ENCODE measurements at regions not wholly inside any gene's neighbourhood (a gene's known extent, or its start where the extent isn't known, plus 50 kb on each side); places are given as distances from the start of the nearest gene placed in this dataset.

- no peaks in the 10 kb centered on the region for H3K36me3 ChIP-seq
- ATAC-seq (no peak), DNase-seq (no peak)
- intact Hi-C loops (cut with DNase I), result no loop called here
- 27 to 45% (median 35%) methylated on average over 2 of the region's 2 CpGs for WGBS, 4 donors
- H3K9me3 ChIP-seq, result no peaks in the 10 kb centered on the region
- H3K27me3 ChIP-seq, result peaks cover 0 to 4% (median 0%) of the 10 kb centered on the region in 9 donors
- no peak overlapping the region for H3K27ac ChIP-seq
- no peaks in the 10 kb centered on the region for H3K4me1 ChIP-seq
- no peak overlapping the region for H3K4me3 ChIP-seq
- TF ChIP-seq POLR2A (IDR thresholded peaks at IDR 0.05) (no peak), CTCF (IDR thresholded peaks at IDR 0.05) (no peak)
Observed at GRCh38 chr12:25718081-25718731, 165.1 kb upstream of the LMNTD1 start.

- H3K9me3 ChIP-seq, result no peaks in the 10 kb centered on the region
- DNase-seq (no peak), ATAC-seq (no peak)
- TF ChIP-seq POLR2A (IDR thresholded peaks at IDR 0.05) (no peak), CTCF (IDR thresholded peaks at IDR 0.05) (no peak)
- WGBS, 4 donors, result 71 to 75% (median 73%) methylated on average over 4 of the region's 4 CpGs
- no peaks in the 10 kb centered on the region for H3K36me3 ChIP-seq
- H3K27ac ChIP-seq, result no peak overlapping the region
- H3K4me1 ChIP-seq, result no peaks in the 10 kb centered on the region
- H3K27me3 ChIP-seq, result peaks cover 0 to 4% (median 0%) of the 10 kb centered on the region in 9 donors
- no peak overlapping the region for H3K4me3 ChIP-seq
- intact Hi-C loops (cut with DNase I), result no loop called here
Observed at GRCh38 chr12:25719505-25719904, 166.4 kb upstream of the LMNTD1 start.

GRCh38 chr12:25723336-25723735, 170.3 kb upstream of the LMNTD1 start:
- WGBS, 4 donors, result 47 to 63% (median 55%) methylated on average over 1 of the region's 1 CpG

More at GRCh38 chr12:25723336-25723735, 170.3 kb upstream of the LMNTD1 start:
- ATAC-seq (peak in 3 of 4 donors; percentile 68 to 89 (median 71)), DNase-seq (peak in 3 of 5 donors; percentile 7 to 45 (median 30))
- Histone ChIP-seq H3K27ac (peak overlapping the region in 1 of 12 donors; percentile 45), H3K27me3 (no peaks in the 10 kb centered on the region), H3K4me3 (no peak overlapping the region), H3K9me3 (no peaks in the 10 kb centered on the region), H3K4me1 (no peaks in the 10 kb centered on the region), H3K36me3 (no peaks in the 10 kb centered on the region)
- intact Hi-C loops (cut with DNase I), result no loop called here
- TF ChIP-seq POLR2A (IDR thresholded peaks at IDR 0.05), result no peak
- no peak for TF ChIP-seq CTCF (IDR thresholded peaks at IDR 0.05)

Measured in heart left ventricle (tissue), 16 donors.